Peyer's patch (tissue), 4 donors: ENCODE measurements at regions not wholly inside any gene's neighbourhood (a gene's known extent, or its start where the extent isn't known, plus 50 kb on each side); places are given as distances from the start of the nearest gene placed in this dataset.

Experiments
- DNase-seq, 3 donors: peaks; one replicate each; pipeline ENCODE4 v3.0.0-alpha.2; 2017 to 2019
- H3K27ac ChIP-seq, 4 donors: fragments of 200-600 bp; sonication (generic); one replicate each; pipeline ENCODE4 v1.5.1; 2016 to 2019
- H3K27me3 ChIP-seq, 2 donors: fragments of 200-600 bp; sonication (generic); one replicate each; pipeline ENCODE4 v1.5.1; 2019
- H3K36me3 ChIP-seq, 3 donors: fragments of 200-600 bp; sonication (generic); one replicate each; pipeline ENCODE4 v1.5.1; 2016 to 2019
- H3K4me1 ChIP-seq, 4 donors: fragments of 200-600 bp; sonication (generic); one replicate each; pipeline ENCODE4 v1.5.1; 2016 to 2019
- H3K4me3 ChIP-seq, 4 donors: fragments of 200-600 bp; sonication (generic); 1 replicate in 3 of 4; 2 replicates in 1 of 4; pipeline ENCODE4 v1.5.1; 2016 to 2019; ENCODE audit warnings: mild to moderate bottlenecking in 1 of 4
- H3K9me3 ChIP-seq, 4 donors: fragments of 200-600 bp; sonication (generic); one replicate each; pipeline ENCODE4 v1.5.1; 2016 to 2019; ENCODE audit warnings: mild to moderate bottlenecking in 1 of 4
- CTCF ChIP-seq, 6 experiments: fragments of 450-650 bp in 4 of 6; fragments of 200-600 bp in 2 of 6; sonication (generic) in 1 of 6; IDR thresholded peaks; one replicate each; pipeline ENCODE4 v1.5.1; 2017 to 2019; ENCODE audit warnings: antibody characterized with exemption in 6 of 6, mild to moderate bottlenecking in 3 of 6, moderate library complexity in 1 of 6
- POLR2A ChIP-seq, 2 donors: fragments of 450-650 bp; IDR thresholded peaks; one replicate each; pipeline ENCODE4 v1.5.1; 2017; ENCODE audit warnings: antibody characterized with exemption in 2 of 2, mild to moderate bottlenecking in 2 of 2, moderate library complexity in 2 of 2

- H3K4me1 ChIP-seq, result peaks cover 0 to 7% (median 0%) of the 10 kb centered on the region in 4 donors
- no peak overlapping the region for H3K27ac ChIP-seq
- H3K4me3 ChIP-seq, result no peak overlapping the region
- no peaks in the 10 kb centered on the region for H3K9me3 ChIP-seq
- TF ChIP-seq CTCF (IDR thresholded peaks at IDR 0.05), result no peak
- no peak for TF ChIP-seq POLR2A (IDR thresholded peaks at IDR 0.05)
- H3K36me3 ChIP-seq, result no peaks in the 10 kb centered on the region
- no peak for DNase-seq
- no peaks in the 10 kb centered on the region for H3K27me3 ChIP-seq
Measured at GRCh38 chr1:30191154-30191702, 532.2 kb downstream of the MATN1 start.

DNA sequence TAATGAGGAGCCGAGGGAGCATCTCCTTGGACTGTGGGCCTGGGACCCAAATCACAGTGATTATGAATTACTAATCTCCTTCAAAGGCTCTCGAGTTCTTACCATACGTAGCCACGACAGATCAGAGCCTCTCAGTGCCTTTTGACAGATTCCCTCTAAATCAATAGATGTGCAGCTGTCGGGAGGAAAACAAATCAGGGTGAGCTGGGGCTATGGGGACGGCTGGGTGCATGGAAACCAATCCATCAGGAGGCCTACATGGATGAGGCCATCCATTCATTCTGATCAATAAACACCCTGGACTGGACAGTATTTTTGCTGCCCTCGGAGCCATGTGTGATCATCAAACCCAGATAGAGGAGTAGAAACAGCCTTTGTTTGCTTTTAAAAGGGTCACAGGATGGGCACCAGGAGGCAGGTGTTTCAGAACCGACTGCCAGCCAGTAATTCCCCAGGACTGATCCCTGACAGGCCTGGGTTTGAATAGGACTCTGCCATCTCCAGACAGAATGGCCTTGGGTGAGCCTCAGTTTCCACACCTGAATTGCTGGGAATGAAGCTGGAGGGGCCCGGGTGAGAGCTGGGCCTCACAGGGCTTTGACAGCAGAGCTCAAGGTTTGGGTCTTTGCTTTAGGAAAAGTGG, 532.8 kb downstream of the MATN1 start:
- Histone ChIP-seq H3K27me3 (no peaks in the 10 kb centered on the region), H3K36me3 (no peaks in the 10 kb centered on the region), H3K27ac (no peak overlapping the region), H3K9me3 (no peaks in the 10 kb centered on the region), H3K4me1 (peaks cover 0 to 7% (median 0%) of the 10 kb centered on the region in 4 donors), H3K4me3 (no peak overlapping the region)
- DNase-seq, result no peak
- no peak for TF ChIP-seq POLR2A (IDR thresholded peaks at IDR 0.05)
- TF ChIP-seq CTCF (IDR thresholded peaks at IDR 0.05), result no peak

GRCh38 chr1:30189818-30190500, 533.4 kb downstream of the MATN1 start:
- TF ChIP-seq CTCF (IDR thresholded peaks at IDR 0.05), result no peak
- no peak for TF ChIP-seq POLR2A (IDR thresholded peaks at IDR 0.05)
- H3K36me3 ChIP-seq, result no peaks in the 10 kb centered on the region
- no peak overlapping the region for H3K4me3 ChIP-seq
- no peak for DNase-seq
- H3K9me3 ChIP-seq, result no peaks in the 10 kb centered on the region
- no peak overlapping the region for H3K27ac ChIP-seq
- no peaks in the 10 kb centered on the region for H3K27me3 ChIP-seq
- H3K4me1 ChIP-seq, result peaks cover 0 to 7% (median 0%) of the 10 kb centered on the region in 4 donors

DNA sequence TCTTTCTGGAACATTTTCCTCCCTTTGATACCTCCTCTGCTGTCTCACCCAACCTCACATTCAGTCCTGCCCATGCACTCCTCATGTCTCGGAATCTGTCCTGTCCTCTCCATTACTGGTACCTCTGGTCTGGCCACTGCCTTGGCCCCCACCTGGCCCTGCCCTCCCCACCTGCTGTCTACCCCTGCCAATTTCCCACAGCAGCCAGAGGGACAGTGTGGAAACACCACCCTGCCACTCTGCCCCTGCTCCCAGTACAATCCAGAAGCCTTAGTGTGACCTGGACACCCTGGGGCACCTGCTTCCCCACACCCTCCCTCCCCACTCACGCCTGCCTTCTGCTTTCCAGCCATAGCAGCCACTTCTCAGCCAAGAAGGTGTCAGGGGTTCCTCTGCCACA, 534.4 kb downstream of the MATN1 start:
- Histone ChIP-seq H3K4me3 (no peak overlapping the region), H3K27me3 (no peaks in the 10 kb centered on the region), H3K9me3 (no peaks in the 10 kb centered on the region), H3K4me1 (peaks cover 0 to 7% (median 0%) of the 10 kb centered on the region in 4 donors), H3K36me3 (no peaks in the 10 kb centered on the region), H3K27ac (no peak overlapping the region)
- no peak for DNase-seq
- TF ChIP-seq POLR2A (IDR thresholded peaks at IDR 0.05), result no peak

- Histone ChIP-seq H3K27me3 (no peaks in the 10 kb centered on the region), H3K27ac (no peak overlapping the region), H3K9me3 (no peaks in the 10 kb centered on the region), H3K4me1 (peaks cover 0 to 7% (median 0%) of the 10 kb centered on the region in 4 donors), H3K36me3 (no peaks in the 10 kb centered on the region), H3K4me3 (no peak overlapping the region)
- TF ChIP-seq POLR2A (IDR thresholded peaks at IDR 0.05) (no peak), CTCF (IDR thresholded peaks at IDR 0.05) (no peak)
- DNase-seq, result no peak
Measured at GRCh38 chr1:30188329-30188728, 535.1 kb downstream of the MATN1 start.

DNA sequence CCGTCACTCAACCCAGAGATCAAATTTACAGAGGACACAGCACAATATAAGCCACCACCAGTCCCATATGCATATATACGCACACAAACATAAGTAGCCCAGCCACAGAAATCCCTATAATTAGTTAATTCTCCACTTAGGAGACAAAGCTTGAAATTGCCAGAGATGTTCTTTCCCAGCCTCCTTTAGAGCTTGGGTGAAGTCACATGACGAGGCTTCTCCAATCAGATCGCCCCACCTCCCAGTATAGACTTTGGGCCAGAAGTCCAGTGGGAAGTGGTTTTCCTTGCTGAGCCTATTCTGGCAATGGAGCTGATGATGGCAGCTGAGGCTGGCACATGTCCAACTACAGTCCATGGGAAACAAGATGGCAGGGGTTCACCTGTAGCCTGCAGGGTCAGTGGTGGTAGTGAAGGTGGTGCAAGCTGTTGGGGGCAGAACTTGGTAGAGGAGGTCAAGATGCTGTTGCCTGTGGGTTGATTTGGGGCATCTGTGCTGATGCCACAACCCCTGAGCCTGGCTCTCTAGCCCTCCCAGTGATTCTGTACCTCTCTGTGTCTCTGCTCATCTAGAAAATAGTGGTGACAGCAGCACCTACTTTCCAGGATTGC, 535.9 kb downstream of the MATN1 start:
- Histone ChIP-seq H3K4me3 (no peak overlapping the region), H3K36me3 (no peaks in the 10 kb centered on the region), H3K27me3 (no peaks in the 10 kb centered on the region), H3K27ac (no peak overlapping the region), H3K9me3 (no peaks in the 10 kb centered on the region), H3K4me1 (peaks cover 0 to 7% (median 0%) of the 10 kb centered on the region in 4 donors)
- no peak for DNase-seq
- TF ChIP-seq POLR2A (IDR thresholded peaks at IDR 0.05) (no peak), CTCF (IDR thresholded peaks at IDR 0.05) (no peak)
